ENCODE measurements at regions not wholly inside any gene's neighbourhood (a gene's known extent, or its start where the extent isn't known, plus 50 kb on each side); places are given as distances from the start of the nearest gene placed in this dataset.

DNA sequence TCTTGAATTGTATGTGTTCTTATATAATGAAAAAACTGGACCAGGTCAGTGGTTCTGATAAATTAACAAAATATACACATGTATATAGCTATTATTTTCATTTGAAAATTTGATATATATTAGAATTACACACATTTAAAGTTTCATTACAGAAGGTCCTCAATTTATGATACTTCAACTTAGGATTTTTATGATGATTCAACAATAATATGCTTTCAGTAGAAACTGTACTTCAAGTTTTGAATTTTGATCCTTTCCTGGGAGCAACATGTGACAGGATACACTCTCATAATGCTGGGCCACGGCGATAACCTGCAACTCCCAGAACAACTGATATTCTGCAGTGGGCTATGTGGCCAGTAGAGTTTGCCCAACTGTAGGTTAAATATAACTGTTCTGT lies 344.7 kb downstream of the TAF11L14 start:
- Histone ChIP-seq H3K27ac (ENCODE audit: low read depth) (no peak overlapping the region), H3F3A (replicated peaks; ENCODE audit: low read depth) (no peaks in the 10 kb centered on the region), H4K20me1 (replicated peaks; ENCODE audit: insufficient read depth) (no peaks in the 10 kb centered on the region), H3K4me2 (no peak overlapping the region), H3K4me1 (ENCODE audit: insufficient read depth) (no peaks in the 10 kb centered on the region), H3K9me2 (ENCODE audit: insufficient read depth) (no peaks in the 10 kb centered on the region), H3K79me2 (replicated peaks; ENCODE audit: insufficient read depth) (no peaks in the 10 kb centered on the region), H3K4me3 (no peak overlapping the region), H2AFZ (no peak overlapping the region), H3K27me3 (ENCODE audit: insufficient read depth) (no peaks in the 10 kb centered on the region), H3K36me3 (ENCODE audit: insufficient read depth) (no peaks in the 10 kb centered on the region)
- DNase-seq (ENCODE audit: low spot score) (no peak), ATAC-seq (no peak)
- Mint-ChIP-seq H3K4me1 (no peaks in the 10 kb centered on the region), H3K27ac (no peak overlapping the region), H3K36me3 (ENCODE audit: low read depth) (no peaks in the 10 kb centered on the region), H3K9me3 (no peaks in the 10 kb centered on the region), H3K27me3 (ENCODE audit: insufficient read depth, low read depth, poor library complexity) (peaks cover 2% of the 10 kb centered on the region), H3K4me3 (no peak overlapping the region)
- TF ChIP-seq CREB1 (CRISPR knock-in tag; IDR thresholded peaks at IDR 0.05; ENCODE audit: low read depth) (no peak), EZH2phosphoT487 (IDR thresholded peaks at IDR 0.05; ENCODE audit: unreplicated experiment) (no peak), ZNF331 (CRISPR knock-in tag; IDR thresholded peaks at IDR 0.05; ENCODE audit: low read depth) (no peak), ZNF114 (CRISPR knock-in tag; IDR thresholded peaks at IDR 0.05) (no peak), JUNB (IDR thresholded peaks at IDR 0.05; ENCODE audit: unreplicated experiment) (no peak), STAT1 (IDR thresholded peaks at IDR 0.05; ENCODE audit: unreplicated experiment) (no peak), NANOG (IDR thresholded peaks at IDR 0.05; ENCODE audit: borderline replicate concordance) (no peak), EZH2 (IDR thresholded peaks at IDR 0.05; ENCODE audit: low read depth, unreplicated experiment) (no peak), POLR2AphosphoS5 (IDR thresholded peaks at IDR 0.05; ENCODE audit: low read depth) (no peak)
- TF ChIP-seq, protein P1, sequence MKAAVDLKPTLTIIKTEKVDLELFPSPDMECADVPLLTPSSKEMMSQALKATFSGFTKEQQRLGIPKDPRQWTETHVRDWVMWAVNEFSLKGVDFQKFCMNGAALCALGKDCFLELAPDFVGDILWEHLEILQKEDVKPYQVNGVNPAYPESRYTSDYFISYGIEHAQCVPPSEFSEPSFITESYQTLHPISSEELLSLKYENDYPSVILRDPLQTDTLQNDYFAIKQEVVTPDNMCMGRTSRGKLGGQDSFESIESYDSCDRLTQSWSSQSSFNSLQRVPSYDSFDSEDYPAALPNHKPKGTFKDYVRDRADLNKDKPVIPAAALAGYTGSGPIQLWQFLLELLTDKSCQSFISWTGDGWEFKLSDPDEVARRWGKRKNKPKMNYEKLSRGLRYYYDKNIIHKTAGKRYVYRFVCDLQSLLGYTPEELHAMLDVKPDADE (IDR thresholded peaks at IDR 0.05): no peak
- TF ChIP-seq, protein P2, sequence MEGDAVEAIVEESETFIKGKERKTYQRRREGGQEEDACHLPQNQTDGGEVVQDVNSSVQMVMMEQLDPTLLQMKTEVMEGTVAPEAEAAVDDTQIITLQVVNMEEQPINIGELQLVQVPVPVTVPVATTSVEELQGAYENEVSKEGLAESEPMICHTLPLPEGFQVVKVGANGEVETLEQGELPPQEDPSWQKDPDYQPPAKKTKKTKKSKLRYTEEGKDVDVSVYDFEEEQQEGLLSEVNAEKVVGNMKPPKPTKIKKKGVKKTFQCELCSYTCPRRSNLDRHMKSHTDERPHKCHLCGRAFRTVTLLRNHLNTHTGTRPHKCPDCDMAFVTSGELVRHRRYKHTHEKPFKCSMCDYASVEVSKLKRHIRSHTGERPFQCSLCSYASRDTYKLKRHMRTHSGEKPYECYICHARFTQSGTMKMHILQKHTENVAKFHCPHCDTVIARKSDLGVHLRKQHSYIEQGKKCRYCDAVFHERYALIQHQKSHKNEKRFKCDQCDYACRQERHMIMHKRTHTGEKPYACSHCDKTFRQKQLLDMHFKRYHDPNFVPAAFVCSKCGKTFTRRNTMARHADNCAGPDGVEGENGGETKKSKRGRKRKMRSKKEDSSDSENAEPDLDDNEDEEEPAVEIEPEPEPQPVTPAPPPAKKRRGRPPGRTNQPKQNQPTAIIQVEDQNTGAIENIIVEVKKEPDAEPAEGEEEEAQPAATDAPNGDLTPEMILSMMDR (conservative IDR thresholded peaks at IDR 0.05; ENCODE audit: low read depth in 2 of 2): no peak
- TF ChIP-seq, protein P3, sequence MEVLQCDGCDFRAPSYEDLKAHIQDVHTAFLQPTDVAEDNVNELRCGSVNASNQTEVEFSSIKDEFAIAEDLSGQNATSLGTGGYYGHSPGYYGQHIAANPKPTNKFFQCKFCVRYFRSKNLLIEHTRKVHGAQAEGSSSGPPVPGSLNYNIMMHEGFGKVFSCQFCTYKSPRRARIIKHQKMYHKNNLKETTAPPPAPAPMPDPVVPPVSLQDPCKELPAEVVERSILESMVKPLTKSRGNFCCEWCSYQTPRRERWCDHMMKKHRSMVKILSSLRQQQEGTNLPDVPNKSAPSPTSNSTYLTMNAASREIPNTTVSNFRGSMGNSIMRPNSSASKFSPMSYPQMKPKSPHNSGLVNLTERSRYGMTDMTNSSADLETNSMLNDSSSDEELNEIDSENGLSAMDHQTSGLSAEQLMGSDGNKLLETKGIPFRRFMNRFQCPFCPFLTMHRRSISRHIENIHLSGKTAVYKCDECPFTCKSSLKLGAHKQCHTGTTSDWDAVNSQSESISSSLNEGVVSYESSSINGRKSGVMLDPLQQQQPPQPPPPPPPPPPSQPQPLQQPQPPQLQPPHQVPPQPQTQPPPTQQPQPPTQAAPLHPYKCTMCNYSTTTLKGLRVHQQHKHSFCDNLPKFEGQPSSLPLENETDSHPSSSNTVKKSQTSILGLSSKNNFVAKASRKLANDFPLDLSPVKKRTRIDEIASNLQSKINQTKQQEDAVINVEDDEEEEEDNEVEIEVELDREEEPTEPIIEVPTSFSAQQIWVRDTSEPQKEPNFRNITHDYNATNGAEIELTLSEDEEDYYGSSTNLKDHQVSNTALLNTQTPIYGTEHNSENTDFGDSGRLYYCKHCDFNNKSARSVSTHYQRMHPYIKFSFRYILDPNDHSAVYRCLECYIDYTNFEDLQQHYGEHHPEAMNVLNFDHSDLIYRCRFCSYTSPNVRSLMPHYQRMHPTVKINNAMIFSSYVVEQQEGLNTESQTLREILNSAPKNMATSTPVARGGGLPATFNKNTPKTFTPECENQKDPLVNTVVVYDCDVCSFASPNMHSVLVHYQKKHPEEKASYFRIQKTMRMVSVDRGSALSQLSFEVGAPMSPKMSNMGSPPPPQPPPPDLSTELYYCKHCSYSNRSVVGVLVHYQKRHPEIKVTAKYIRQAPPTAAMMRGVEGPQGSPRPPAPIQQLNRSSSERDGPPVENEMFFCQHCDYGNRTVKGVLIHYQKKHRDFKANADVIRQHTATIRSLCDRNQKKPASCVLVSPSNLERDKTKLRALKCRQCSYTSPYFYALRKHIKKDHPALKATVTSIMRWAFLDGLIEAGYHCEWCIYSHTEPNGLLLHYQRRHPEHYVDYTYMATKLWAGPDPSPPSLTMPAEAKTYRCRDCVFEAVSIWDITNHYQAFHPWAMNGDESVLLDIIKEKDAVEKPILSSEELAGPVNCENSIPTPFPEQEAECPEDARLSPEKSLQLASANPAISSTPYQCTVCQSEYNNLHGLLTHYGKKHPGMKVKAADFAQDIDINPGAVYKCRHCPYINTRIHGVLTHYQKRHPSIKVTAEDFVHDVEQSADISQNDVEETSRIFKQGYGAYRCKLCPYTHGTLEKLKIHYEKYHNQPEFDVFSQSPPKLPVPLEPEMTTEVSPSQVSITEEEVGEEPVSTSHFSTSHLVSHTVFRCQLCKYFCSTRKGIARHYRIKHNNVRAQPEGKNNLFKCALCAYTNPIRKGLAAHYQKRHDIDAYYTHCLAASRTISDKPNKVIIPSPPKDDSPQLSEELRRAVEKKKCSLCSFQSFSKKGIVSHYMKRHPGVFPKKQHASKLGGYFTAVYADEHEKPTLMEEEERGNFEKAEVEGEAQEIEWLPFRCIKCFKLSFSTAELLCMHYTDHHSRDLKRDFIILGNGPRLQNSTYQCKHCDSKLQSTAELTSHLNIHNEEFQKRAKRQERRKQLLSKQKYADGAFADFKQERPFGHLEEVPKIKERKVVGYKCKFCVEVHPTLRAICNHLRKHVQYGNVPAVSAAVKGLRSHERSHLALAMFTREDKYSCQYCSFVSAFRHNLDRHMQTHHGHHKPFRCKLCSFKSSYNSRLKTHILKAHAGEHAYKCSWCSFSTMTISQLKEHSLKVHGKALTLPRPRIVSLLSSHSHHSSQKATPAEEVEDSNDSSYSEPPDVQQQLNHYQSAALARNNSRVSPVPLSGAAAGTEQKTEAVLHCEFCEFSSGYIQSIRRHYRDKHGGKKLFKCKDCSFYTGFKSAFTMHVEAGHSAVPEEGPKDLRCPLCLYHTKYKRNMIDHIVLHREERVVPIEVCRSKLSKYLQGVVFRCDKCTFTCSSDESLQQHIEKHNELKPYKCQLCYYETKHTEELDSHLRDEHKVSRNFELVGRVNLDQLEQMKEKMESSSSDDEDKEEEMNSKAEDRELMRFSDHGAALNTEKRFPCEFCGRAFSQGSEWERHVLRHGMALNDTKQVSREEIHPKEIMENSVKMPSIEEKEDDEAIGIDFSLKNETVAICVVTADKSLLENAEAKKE (CRISPR knock-in tag; IDR thresholded peaks at IDR 0.05): no peak
- TF ChIP-seq, protein P4, sequence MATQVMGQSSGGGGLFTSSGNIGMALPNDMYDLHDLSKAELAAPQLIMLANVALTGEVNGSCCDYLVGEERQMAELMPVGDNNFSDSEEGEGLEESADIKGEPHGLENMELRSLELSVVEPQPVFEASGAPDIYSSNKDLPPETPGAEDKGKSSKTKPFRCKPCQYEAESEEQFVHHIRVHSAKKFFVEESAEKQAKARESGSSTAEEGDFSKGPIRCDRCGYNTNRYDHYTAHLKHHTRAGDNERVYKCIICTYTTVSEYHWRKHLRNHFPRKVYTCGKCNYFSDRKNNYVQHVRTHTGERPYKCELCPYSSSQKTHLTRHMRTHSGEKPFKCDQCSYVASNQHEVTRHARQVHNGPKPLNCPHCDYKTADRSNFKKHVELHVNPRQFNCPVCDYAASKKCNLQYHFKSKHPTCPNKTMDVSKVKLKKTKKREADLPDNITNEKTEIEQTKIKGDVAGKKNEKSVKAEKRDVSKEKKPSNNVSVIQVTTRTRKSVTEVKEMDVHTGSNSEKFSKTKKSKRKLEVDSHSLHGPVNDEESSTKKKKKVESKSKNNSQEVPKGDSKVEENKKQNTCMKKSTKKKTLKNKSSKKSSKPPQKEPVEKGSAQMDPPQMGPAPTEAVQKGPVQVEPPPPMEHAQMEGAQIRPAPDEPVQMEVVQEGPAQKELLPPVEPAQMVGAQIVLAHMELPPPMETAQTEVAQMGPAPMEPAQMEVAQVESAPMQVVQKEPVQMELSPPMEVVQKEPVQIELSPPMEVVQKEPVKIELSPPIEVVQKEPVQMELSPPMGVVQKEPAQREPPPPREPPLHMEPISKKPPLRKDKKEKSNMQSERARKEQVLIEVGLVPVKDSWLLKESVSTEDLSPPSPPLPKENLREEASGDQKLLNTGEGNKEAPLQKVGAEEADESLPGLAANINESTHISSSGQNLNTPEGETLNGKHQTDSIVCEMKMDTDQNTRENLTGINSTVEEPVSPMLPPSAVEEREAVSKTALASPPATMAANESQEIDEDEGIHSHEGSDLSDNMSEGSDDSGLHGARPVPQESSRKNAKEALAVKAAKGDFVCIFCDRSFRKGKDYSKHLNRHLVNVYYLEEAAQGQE (IDR thresholded peaks at IDR 0.05; ENCODE audit: unreplicated experiment): no peak
